ENCODE measurements at regions not wholly inside any gene's neighbourhood (a gene's known extent, or its start where the extent isn't known, plus 50 kb on each side); places are given as distances from the start of the nearest gene placed in this dataset.

DNA sequence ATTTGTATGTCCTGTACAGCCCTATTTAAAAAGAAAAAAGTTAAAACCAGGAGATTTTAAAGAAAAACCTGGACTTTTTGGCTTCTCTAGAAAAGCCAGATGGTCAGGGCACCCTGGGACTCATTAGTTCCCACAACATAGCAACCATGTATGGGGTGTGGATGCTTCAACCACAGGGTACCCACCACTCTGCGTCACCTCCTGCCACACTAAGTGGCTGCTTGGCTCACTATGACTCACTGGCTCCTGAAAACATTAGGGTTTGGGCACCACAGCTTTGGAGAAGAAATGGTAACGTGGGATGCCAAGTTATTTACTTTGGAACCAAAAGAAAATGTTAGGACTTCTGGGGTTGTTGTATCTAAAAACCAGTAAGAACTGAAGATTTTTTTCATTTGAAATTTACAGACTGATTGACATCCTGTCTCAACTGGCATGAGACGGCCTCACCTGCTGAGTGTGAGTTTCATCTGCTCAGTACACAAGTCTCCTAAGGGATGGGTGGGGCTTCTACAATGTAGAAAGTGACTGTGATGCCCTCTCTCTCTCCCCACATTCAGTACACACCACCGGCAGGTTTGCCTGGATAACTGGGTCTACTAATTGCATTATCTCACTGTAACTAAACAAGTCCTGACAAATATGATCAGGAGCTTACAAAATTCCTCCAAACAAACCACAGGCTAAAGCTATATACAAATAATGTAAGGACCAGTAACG, 103.9 kb downstream of the ESM1 start:
- TF ChIP-seq EZH2 (IDR thresholded peaks at IDR 0.05; ENCODE audit: low read depth) (no peak), CTCF (conservative IDR thresholded peaks at IDR 0.05) (no peak)

Measured in PC-9 (cell line).